OCI-LY3 (cell line): ENCODE measurements at regions not wholly inside any gene's neighbourhood (a gene's known extent, or its start where the extent isn't known, plus 50 kb on each side); places are given as distances from the start of the nearest gene placed in this dataset.

Experiments used
- H2AFZ ChIP-seq: fragments of 200-600, 300-600 bp; shearing (Covaris generic); 2 replicates; pipeline ENCODE4 v1.6.0; 2014; ENCODE audit warnings: antibody characterized with exemption, low read depth, low read length
- H3K27ac ChIP-seq: fragments of 200-600, 300-600 bp; sonication (generic); 2 replicates; pipeline ENCODE4 v1.5.1; 2014; ENCODE audit warnings: mild to moderate bottlenecking, low read length, moderate library complexity, mixed read lengths
- H3K27me3 ChIP-seq: fragments of 200-600, 300-600 bp; sonication (generic); 2 replicates; pipeline ENCODE4 v1.6.1; 2014; ENCODE audit warnings: low read depth, low read length, mixed read lengths
- H3K36me3 ChIP-seq: fragments of 200-600, 300-600 bp; sonication (generic); replicated peaks from 2 replicates; pipeline ENCODE3; 2014; ENCODE audit warnings: low read depth, low read length, mixed read lengths
- H3K4me1 ChIP-seq: fragments of 300-600, 200-600 bp; sonication (generic); 2 replicates; pipeline ENCODE4 v1.6.1; 2014; ENCODE audit warnings: low read length, mixed read lengths
- H3K4me2 ChIP-seq: fragments of 200-600, 300-600 bp; sonication (generic); 2 replicates; pipeline ENCODE4 v1.6.1; 2014; ENCODE audit warnings: low read length, mixed read lengths
- H3K4me3 ChIP-seq: fragments of 300-600, 200-600 bp; sonication (generic); 2 replicates; pipeline ENCODE4 v1.5.1; 2014; ENCODE audit warnings: antibody characterized with exemption, mild to moderate bottlenecking, low read length, moderate library complexity
- H3K79me2 ChIP-seq: fragments of 300-600, 200-600 bp; shearing (Covaris generic); 2 replicates; pipeline ENCODE4 v1.6.1; 2014; ENCODE audit warnings: mild to moderate bottlenecking, low read length, mixed read lengths
- H3K9ac ChIP-seq: fragments of 300-600, 200-600 bp; shearing (Covaris generic); 2 replicates; pipeline ENCODE4 v1.6.0; 2014; ENCODE audit warnings: mild to moderate bottlenecking, low read length, moderate library complexity
- H3K9me3 ChIP-seq: fragments of 200-600, 300-600 bp; shearing (Covaris generic); 2 replicates; pipeline ENCODE4 v1.6.1; 2014; ENCODE audit warnings: low read length, mixed read lengths; ENCODE audit not compliant: insufficient read depth
- H4K20me1 ChIP-seq: fragments of 200-600, 300-600 bp; sonication (generic); 2 replicates; pipeline ENCODE4 v1.6.1; 2016; ENCODE audit warnings: low read length, mixed read lengths; ENCODE audit not compliant: insufficient read depth
- CTCF ChIP-seq: fragments of 200-600, 300-600 bp; sonication (generic); IDR thresholded peaks from 2 replicates; pipeline ENCODE4 v1.5.1; 2014; ENCODE audit warnings: antibody characterized with exemption, low read length, low read depth
- EZH2phosphoT487 ChIP-seq: fragments of 200-600 bp; shearing (Covaris generic); IDR thresholded peaks from 2 replicates; pipeline ENCODE4 v1.6.1; 2018; ENCODE audit warnings: antibody characterized with exemption, mixed run types, low read depth

- Histone ChIP-seq H4K20me1 (no peaks in the 10 kb centered on the region), H3K4me1 (peaks cover 12% of the 10 kb centered on the region), H2AFZ (no peak overlapping the region), H3K9me3 (no peaks in the 10 kb centered on the region), H3K36me3 (no peaks in the 10 kb centered on the region), H3K9ac (no peak overlapping the region), H3K4me2 (no peak overlapping the region), H3K27me3 (no peaks in the 10 kb centered on the region), H3K79me2 (no peaks in the 10 kb centered on the region), H3K27ac (no peak overlapping the region), H3K4me3 (no peak overlapping the region)
- TF ChIP-seq CTCF = no peak
- no peak for TF ChIP-seq EZH2phosphoT487
Measured at GRCh38 chr2:52668724-52669123, 1098.9 kb upstream of the CHAC2 start.

- H3K9me3 ChIP-seq = no peaks in the 10 kb centered on the region
- no peaks in the 10 kb centered on the region for H3K79me2 ChIP-seq
- no peaks in the 10 kb centered on the region for H3K27me3 ChIP-seq
- peak overlapping the region; percentile 21; the same call in 1 of the 2 replicates for H2AFZ ChIP-seq
- H3K4me1 ChIP-seq = no peaks in the 10 kb centered on the region
- H3K9ac ChIP-seq = no peak overlapping the region
- H3K4me2 ChIP-seq = no peak overlapping the region
- no peak overlapping the region for H3K4me3 ChIP-seq
- no peak overlapping the region for H3K27ac ChIP-seq
- no peaks in the 10 kb centered on the region for H3K36me3 ChIP-seq
- no peaks in the 10 kb centered on the region for H4K20me1 ChIP-seq
- TF ChIP-seq CTCF = no peak
- no peak for TF ChIP-seq EZH2phosphoT487
Measured at GRCh38 chr2:52659546-52659945, 1108.1 kb upstream of the CHAC2 start.

GRCh38 chr2:52658598-52658997, 1109.0 kb upstream of the CHAC2 start:
- no peaks in the 10 kb centered on the region for H3K27me3 ChIP-seq
- H3K9me3 ChIP-seq = no peaks in the 10 kb centered on the region
- no peaks in the 10 kb centered on the region for H4K20me1 ChIP-seq
- H3K79me2 ChIP-seq = no peaks in the 10 kb centered on the region
- no peak overlapping the region for H2AFZ ChIP-seq
- no peak overlapping the region for H3K9ac ChIP-seq
- no peak overlapping the region for H3K4me2 ChIP-seq
- TF ChIP-seq EZH2phosphoT487 (no peak), CTCF (no peak)
- H3K4me3 ChIP-seq = no peak overlapping the region
- no peaks in the 10 kb centered on the region for H3K4me1 ChIP-seq
- H3K27ac ChIP-seq = no peak overlapping the region
- no peaks in the 10 kb centered on the region for H3K36me3 ChIP-seq

- Histone ChIP-seq H3K9me3 (peaks cover 8% of the 10 kb centered on the region), H3K27ac (no peak overlapping the region), H3K9ac (no peak overlapping the region), H3K79me2 (no peaks in the 10 kb centered on the region), H3K4me3 (no peak overlapping the region), H3K4me2 (no peak overlapping the region), H3K4me1 (no peaks in the 10 kb centered on the region), H2AFZ (no peak overlapping the region), H3K36me3 (peaks cover 4% of the 10 kb centered on the region), H3K27me3 (no peaks in the 10 kb centered on the region), H4K20me1 (no peaks in the 10 kb centered on the region)
- no peak for TF ChIP-seq CTCF
- no peak for TF ChIP-seq EZH2phosphoT487
Measured at GRCh38 chr2:52639692-52640091, 1127.9 kb upstream of the CHAC2 start.
